PC-9 (cell line): ENCODE measurements at regions not wholly inside any gene's neighbourhood (a gene's known extent, or its start where the extent isn't known, plus 50 kb on each side); places are given as distances from the start of the nearest gene placed in this dataset.

ENCODE experiments used
- BruUV-seq: library from RNA; stranded (reverse); fragments of 400-500 nt; replicated peaks from 2 replicates; lab custom pipeline; 2021; lab: Mats Ljungman, UMichigan
- CTCF ChIA-PET: fragments of 300-600 bp; sonication (Branson Sonifier 250); formaldehyde crosslinking; loops from one replicate; lab custom pipeline; 2022; ENCODE audit warnings: antibody characterized with exemption; lab: Charles Lee
- POLR2A ChIA-PET: fragments of 300-600 bp; sonication (Branson Sonifier 250); formaldehyde crosslinking; loops from one replicate; lab custom pipeline; 2022; ENCODE audit warnings: antibody characterized with exemption; ENCODE audit not compliant: unreplicated experiment; lab: Charles Lee
- DNase-seq, 2 experiments: peaks; one replicate each; pipeline versions ENCODE4 v3.0.0 to v3.0.0-alpha.2; 2015 to 2022; ENCODE audit warnings: mixed read lengths in 1 of 2
- H2AFZ ChIP-seq: fragments of 200-600 bp; sonication (generic); 2 replicates; pipeline ENCODE4 v1.8.1; 2017; ENCODE audit warnings: antibody characterized with exemption
- H3F3A ChIP-seq: fragments of 200-600 bp; sonication (generic); 2 replicates; pipeline ENCODE4 v1.8.1; 2017; ENCODE audit warnings: antibody characterized with exemption, mild to moderate bottlenecking, low read depth; ENCODE audit not compliant: insufficient read depth
- H3K27ac ChIP-seq: fragments of 200-600 bp; sonication (generic); 2 replicates; pipeline ENCODE4 v1.6.1; 2016; ENCODE audit warnings: mixed run types
- H3K27me3 ChIP-seq: fragments of 200-600 bp; sonication (generic); 2 replicates; pipeline ENCODE4 v1.6.1; 2016; ENCODE audit warnings: low read depth, mixed run types; ENCODE audit not compliant: insufficient read depth
- H3K36me3 ChIP-seq: fragments of 200-600 bp; sonication (generic); 2 replicates; pipeline ENCODE4 v1.6.1; 2016; ENCODE audit warnings: low read depth, mixed run types
- H3K4me1 ChIP-seq: fragments of 200-600 bp; sonication (generic); replicated peaks from 2 replicates; pipeline ENCODE4 v1.6.1; 2016; ENCODE audit warnings: mixed run types; ENCODE audit not compliant: insufficient read depth
- H3K4me2 ChIP-seq: fragments of 200-600 bp; sonication (generic); 2 replicates; pipeline ENCODE4 v1.6.1; 2017; ENCODE audit warnings: mixed run types
- H3K4me3 ChIP-seq: fragments of 200-600 bp; sonication (generic); 2 replicates; pipeline ENCODE4 v1.6.1; 2016; ENCODE audit warnings: mixed run types
- H3K79me2 ChIP-seq: fragments of 200-600 bp; sonication (generic); 2 replicates; pipeline ENCODE4 v1.6.1; 2017; ENCODE audit warnings: low read depth, mixed run types
- H3K9me2 ChIP-seq: fragments of 200-600 bp; sonication (generic); 2 replicates; pipeline ENCODE4 v1.8.1; 2017; ENCODE audit warnings: mild to moderate bottlenecking; ENCODE audit not compliant: insufficient read depth
- H3K9me3 ChIP-seq: fragments of 200-600 bp; sonication (generic); 2 replicates; pipeline ENCODE4 v1.8.1; 2016; ENCODE audit warnings: low read depth; ENCODE audit not compliant: insufficient read depth
- H4K20me1 ChIP-seq: fragments of 200-600 bp; sonication (generic); 2 replicates; pipeline ENCODE4 v1.8.1; 2017; ENCODE audit not compliant: insufficient read depth
- EZH2 ChIP-seq: fragments of 200-600 bp; sonication (generic); IDR thresholded peaks from 2 replicates; pipeline ENCODE4 v1.8.0; 2017; ENCODE audit warnings: antibody characterized with exemption, low read depth
- intact Hi-C: fragments of 100-400 bp; cut with micrococcal nuclease; formaldehyde crosslinking; loops from one replicate; pipeline ENCODE4 v1.10.0; 2022; ENCODE audit not compliant: unreplicated experiment
- TF ChIP-seq, protein P1 (sequence below): fragments of 200-600 bp; sonication (generic); conservative IDR thresholded peaks from 2 replicates; pipeline ENCODE4 v1.6.1; 2017; ENCODE audit warnings: mixed run types, antibody characterized with exemption, mild to moderate bottlenecking, moderate library complexity

DNA sequence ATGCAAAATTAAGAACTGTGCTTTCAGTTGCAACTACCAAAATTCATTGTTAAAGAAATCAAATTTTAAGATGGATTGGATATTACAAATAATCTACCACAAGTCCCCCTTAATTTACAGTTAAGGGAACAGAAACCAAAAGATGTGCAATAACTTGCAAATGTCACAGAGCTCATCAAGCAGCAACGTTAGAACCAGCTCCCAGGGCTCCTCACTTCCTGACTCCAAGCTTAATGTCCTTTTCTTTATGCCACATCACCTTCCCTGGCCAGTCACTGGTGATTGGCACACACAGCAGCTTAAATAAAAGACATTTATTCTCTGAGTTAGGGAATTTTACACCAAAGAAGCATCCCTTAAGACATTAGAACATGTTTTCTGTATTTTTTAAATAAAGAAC, 159.7 kb downstream of the RSL24D1 start:
- no TSS peak for BruUV-seq

GRCh38 chr15:55035749-55036148, 161.0 kb downstream of the RSL24D1 start:
- H3K4me1 ChIP-seq = no peaks in the 10 kb centered on the region
- no peak overlapping the region for H3K4me2 ChIP-seq
- H3K36me3 ChIP-seq = no peaks in the 10 kb centered on the region
- no peak overlapping the region for H3K27ac ChIP-seq
- no peak overlapping the region for H2AFZ ChIP-seq
- no peaks in the 10 kb centered on the region for H3K9me3 ChIP-seq
- CTCF ChIA-PET = no interaction called here
- intact Hi-C loops = no loop called here
- POLR2A ChIA-PET = no interaction called here
- no peak for DNase-seq
- no peak overlapping the region for H3K4me3 ChIP-seq
- no peaks in the 10 kb centered on the region for H3K9me2 ChIP-seq
- H3K79me2 ChIP-seq = no peaks in the 10 kb centered on the region
- TF ChIP-seq EZH2 = no peak
- TF ChIP-seq, protein P1, sequence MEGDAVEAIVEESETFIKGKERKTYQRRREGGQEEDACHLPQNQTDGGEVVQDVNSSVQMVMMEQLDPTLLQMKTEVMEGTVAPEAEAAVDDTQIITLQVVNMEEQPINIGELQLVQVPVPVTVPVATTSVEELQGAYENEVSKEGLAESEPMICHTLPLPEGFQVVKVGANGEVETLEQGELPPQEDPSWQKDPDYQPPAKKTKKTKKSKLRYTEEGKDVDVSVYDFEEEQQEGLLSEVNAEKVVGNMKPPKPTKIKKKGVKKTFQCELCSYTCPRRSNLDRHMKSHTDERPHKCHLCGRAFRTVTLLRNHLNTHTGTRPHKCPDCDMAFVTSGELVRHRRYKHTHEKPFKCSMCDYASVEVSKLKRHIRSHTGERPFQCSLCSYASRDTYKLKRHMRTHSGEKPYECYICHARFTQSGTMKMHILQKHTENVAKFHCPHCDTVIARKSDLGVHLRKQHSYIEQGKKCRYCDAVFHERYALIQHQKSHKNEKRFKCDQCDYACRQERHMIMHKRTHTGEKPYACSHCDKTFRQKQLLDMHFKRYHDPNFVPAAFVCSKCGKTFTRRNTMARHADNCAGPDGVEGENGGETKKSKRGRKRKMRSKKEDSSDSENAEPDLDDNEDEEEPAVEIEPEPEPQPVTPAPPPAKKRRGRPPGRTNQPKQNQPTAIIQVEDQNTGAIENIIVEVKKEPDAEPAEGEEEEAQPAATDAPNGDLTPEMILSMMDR = no peak
- no TSS peak for BruUV-seq
- no peaks in the 10 kb centered on the region for H3K27me3 ChIP-seq
- no peaks in the 10 kb centered on the region for H4K20me1 ChIP-seq
- H3F3A ChIP-seq = no peaks in the 10 kb centered on the region

More for the DNA sequence above, 159.7 kb downstream of the RSL24D1 start:
- Histone ChIP-seq H3F3A (no peaks in the 10 kb centered on the region), H4K20me1 (no peaks in the 10 kb centered on the region), H3K27ac (no peak overlapping the region), H3K4me2 (no peak overlapping the region), H3K27me3 (no peaks in the 10 kb centered on the region), H3K9me3 (no peaks in the 10 kb centered on the region), H3K79me2 (no peaks in the 10 kb centered on the region), H3K9me2 (no peaks in the 10 kb centered on the region), H3K4me1 (no peaks in the 10 kb centered on the region), H2AFZ (no peak overlapping the region), H3K36me3 (no peaks in the 10 kb centered on the region), H3K4me3 (no peak overlapping the region)
- DNase-seq = no peak
- POLR2A ChIA-PET = no interaction called here
- intact Hi-C loops = no loop called here
- CTCF ChIA-PET = no interaction called here
- TF ChIP-seq, protein P1 = no peak
- no peak for TF ChIP-seq EZH2

DNA sequence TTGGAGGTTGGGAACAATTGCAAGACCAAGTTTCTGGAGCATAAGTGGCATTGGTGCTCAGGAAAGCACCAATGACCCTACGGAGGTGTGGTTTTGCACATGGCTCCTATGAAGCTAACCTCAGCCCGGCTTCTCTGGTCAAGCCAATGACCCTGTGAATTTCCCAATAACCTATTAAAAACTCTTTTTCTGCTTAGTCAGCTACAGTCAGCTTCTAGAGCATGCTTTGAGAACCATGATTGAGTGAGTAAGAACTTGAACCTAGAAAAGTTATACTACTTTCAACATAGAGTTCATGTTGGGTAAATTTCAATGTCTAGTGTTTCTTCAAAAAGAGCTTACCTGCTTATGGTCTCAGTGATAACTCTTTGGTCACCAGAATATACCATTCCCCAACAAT, 163.2 kb downstream of the RSL24D1 start:
- no peaks in the 10 kb centered on the region for H3K36me3 ChIP-seq
- intact Hi-C loops = no loop called here
- POLR2A ChIA-PET = no interaction called here

More for the DNA sequence above, 163.2 kb downstream of the RSL24D1 start:
- DNase-seq = no peak
- H3K27ac ChIP-seq = no peak overlapping the region
- H3K4me1 ChIP-seq = no peaks in the 10 kb centered on the region
- no TSS peak for BruUV-seq
- no peak overlapping the region for H3K4me2 ChIP-seq
- no peak overlapping the region for H3K4me3 ChIP-seq
- CTCF ChIA-PET = no interaction called here
- no peak overlapping the region for H2AFZ ChIP-seq
- no peaks in the 10 kb centered on the region for H3F3A ChIP-seq
- no peaks in the 10 kb centered on the region for H3K27me3 ChIP-seq
- no peaks in the 10 kb centered on the region for H3K9me3 ChIP-seq
- H3K9me2 ChIP-seq = no peaks in the 10 kb centered on the region
- no peaks in the 10 kb centered on the region for H4K20me1 ChIP-seq
- TF ChIP-seq EZH2 = no peak
- TF ChIP-seq, protein P1 = no peak
- H3K79me2 ChIP-seq = no peaks in the 10 kb centered on the region
